ENCODE measurements at regions not wholly inside any gene's neighbourhood (a gene's known extent, or its start where the extent isn't known, plus 50 kb on each side); places are given as distances from the start of the nearest gene placed in this dataset.
"Not testable (repeated sequence)": the region's sequence is repeated elsewhere in the genome, so short reads cannot be mapped to it uniquely, and the experiment has no call there.

DNA sequence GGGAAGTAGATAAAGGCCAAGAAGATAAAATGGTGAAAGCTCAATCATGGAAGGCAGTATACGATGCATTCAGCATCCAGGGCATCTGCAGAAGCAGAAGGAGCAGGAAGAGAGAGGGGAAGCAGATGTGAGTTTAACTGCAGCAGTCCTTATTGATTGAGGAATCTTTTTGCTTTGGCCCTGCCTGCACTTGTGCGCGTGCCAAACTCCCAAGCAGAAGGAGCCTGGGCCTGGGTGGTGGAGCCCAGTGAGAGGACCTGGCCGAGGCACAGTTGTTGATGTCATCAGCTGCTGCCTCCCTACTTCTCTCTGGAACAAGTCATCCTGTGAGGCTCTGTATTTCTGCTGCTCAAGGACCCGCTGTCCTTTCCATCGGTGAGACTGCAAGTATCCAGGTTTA, 65.5 kb upstream of the ROPN1 start:
- Histone ChIP-seq H3K27ac (ENCODE audit: low read length) (no peak overlapping the region), H3K27me3 (replicated peaks in 1 of 2; ENCODE audit: control insufficient read depth in 2 of 2, extremely low read depth in 1 of 2, insufficient read depth in 2 of 2, low read length in 1 of 2) (peaks cover 3% of the 10 kb centered on the region in 2 experiments), H3K9me3 (no peaks in the 10 kb centered on the region), H3K4me1 (ENCODE audit: control insufficient read depth in 1 of 2, extremely low read depth in 1 of 2, insufficient read depth in 2 of 2, low read length in 2 of 2) (no peaks in the 10 kb centered on the region), H3K4me3 (ENCODE audit: control insufficient read depth in 1 of 2, extremely low read depth in 1 of 2, low read length in 1 of 2) (no peak overlapping the region), H3K36me3 (ENCODE audit: control insufficient read depth in 2 of 2, extremely low read depth in 1 of 2, insufficient read depth in 1 of 2, low read length in 1 of 2) (no peaks in the 10 kb centered on the region)
- 59% methylated on average over 6 of the region's 6 CpGs for WGBS (ENCODE audit: insufficient coverage)
- Mint-ChIP-seq H3K27me3 (peaks cover 13 to 24% of the 10 kb centered on the region in 2 donors), H3K4me3 (no peak overlapping the region), H3K36me3 (no peaks in the 10 kb centered on the region), H3K4me1 (no peaks in the 10 kb centered on the region), H3K9me3 (no peaks in the 10 kb centered on the region), H3K27ac (no peak overlapping the region)
- DNase-seq (no peak), ATAC-seq (replicated peaks in 1 of 4) (no peak)
- ChIA-PET CTCF (interaction anchor here in 1 of 2 donors (0.5 kb wide), 1 partner anchor 8 kb away, joined by 3 read pairs; no protein-coding TSS in a partner anchor), POLR2A (no interaction called here)

DNA sequence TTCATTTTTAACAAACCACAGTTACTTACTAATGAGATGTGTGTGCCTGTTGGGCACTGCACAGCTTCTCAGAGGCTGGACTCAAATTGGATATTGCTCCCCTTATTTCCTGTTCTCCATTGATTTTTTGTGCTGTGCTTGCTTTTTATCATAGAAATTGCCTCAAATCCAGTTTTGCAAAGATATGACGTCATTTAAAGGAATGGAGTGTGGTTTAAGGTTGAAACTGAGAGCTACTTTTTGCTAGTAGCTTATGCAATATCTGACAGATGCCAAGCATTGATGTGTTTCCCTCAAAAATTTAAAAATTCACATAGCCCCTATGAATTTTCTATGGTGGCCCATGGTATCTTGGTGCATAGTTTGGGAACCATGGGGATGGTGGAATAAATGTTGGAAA, 67.7 kb upstream of the ROPN1 start:
- no peak overlapping the region for H3K4me3 ChIP-seq (ENCODE audit: control insufficient read depth in 1 of 2, extremely low read depth in 1 of 2, low read length in 1 of 2)
- CTCF ChIA-PET = no interaction called here

DNA sequence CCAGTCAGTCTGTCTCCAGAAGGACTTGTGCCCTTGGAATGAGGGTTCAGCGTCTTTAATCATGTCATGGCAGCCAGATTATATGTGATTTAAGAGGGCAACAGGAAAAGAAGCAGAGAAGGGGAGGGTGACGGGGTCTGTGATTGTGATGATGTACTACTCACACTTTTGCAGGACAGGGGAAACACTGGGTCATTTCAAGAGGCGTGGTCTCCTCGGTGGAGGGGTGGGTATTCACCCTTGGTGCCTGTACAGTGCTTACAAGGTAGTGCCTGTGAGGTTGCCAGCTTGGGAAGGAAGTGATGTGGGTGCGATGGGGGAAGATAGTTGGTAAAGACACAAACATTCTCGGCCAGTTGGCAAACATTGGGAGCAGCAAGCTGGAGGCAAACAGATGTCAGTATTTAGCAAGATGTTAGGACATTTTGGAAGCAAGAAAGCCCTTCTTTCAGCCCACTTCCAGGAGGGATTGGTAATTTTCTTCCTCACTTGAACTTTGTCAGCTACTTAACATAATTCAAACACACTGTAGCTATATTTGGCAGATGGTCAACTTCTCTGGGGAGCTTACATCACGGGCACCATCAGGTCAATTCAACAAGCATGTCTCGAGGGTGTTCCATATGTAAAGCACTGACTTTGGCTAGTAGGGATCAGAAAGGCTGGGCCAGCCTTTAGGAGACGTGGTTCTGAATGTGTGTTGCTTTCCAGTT, 71.4 kb upstream of the ROPN1 start:
- Mint-ChIP-seq H3K9me3 (no peaks in the 10 kb centered on the region), H3K36me3 (no peaks in the 10 kb centered on the region), H3K27ac (no peak overlapping the region), H3K4me3 (no peak overlapping the region), H3K4me1 (no peaks in the 10 kb centered on the region), H3K27me3 (peaks cover 4 to 11% of the 10 kb centered on the region in 2 donors)
- ChIA-PET POLR2A (no interaction called here), CTCF (no interaction called here)
- Histone ChIP-seq H3K4me1 (ENCODE audit: control insufficient read depth in 1 of 2, extremely low read depth in 1 of 2, insufficient read depth in 2 of 2, low read length in 2 of 2) (no peaks in the 10 kb centered on the region), H3K36me3 (ENCODE audit: control insufficient read depth in 2 of 2, extremely low read depth in 1 of 2, insufficient read depth in 1 of 2, low read length in 1 of 2) (no peaks in the 10 kb centered on the region), H3K27ac (ENCODE audit: low read length) (no peak overlapping the region), H3K27me3 (replicated peaks in 1 of 2; ENCODE audit: control insufficient read depth in 2 of 2, extremely low read depth in 1 of 2, insufficient read depth in 2 of 2, low read length in 1 of 2) (peaks cover 0 to 6% of the 10 kb centered on the region in 2 experiments), H3K9me3 (no peaks in the 10 kb centered on the region), H3K4me3 (ENCODE audit: control insufficient read depth in 1 of 2, extremely low read depth in 1 of 2, low read length in 1 of 2) (no peak overlapping the region)
- no peak for DNase-seq
- ATAC-seq (replicated peaks in 1 of 4) = no peak
- 56% methylated on average over 6 of the region's 9 CpGs for WGBS (ENCODE audit: insufficient coverage)

More for the DNA sequence above, 67.7 kb upstream of the ROPN1 start:
- Mint-ChIP-seq H3K4me1 (no peaks in the 10 kb centered on the region), H3K27me3 (peaks cover 12 to 19% of the 10 kb centered on the region in 2 donors), H3K4me3 (no peak overlapping the region), H3K9me3 (no peaks in the 10 kb centered on the region), H3K36me3 (no peaks in the 10 kb centered on the region), H3K27ac (no peak overlapping the region)
- Histone ChIP-seq H3K36me3 (ENCODE audit: control insufficient read depth in 2 of 2, extremely low read depth in 1 of 2, insufficient read depth in 1 of 2, low read length in 1 of 2) (no peaks in the 10 kb centered on the region), H3K4me1 (ENCODE audit: control insufficient read depth in 1 of 2, extremely low read depth in 1 of 2, insufficient read depth in 2 of 2, low read length in 2 of 2) (no peaks in the 10 kb centered on the region), H3K9me3 (no peaks in the 10 kb centered on the region), H3K27ac (ENCODE audit: low read length) (no peak overlapping the region), H3K27me3 (replicated peaks in 1 of 2; ENCODE audit: control insufficient read depth in 2 of 2, extremely low read depth in 1 of 2, insufficient read depth in 2 of 2, low read length in 1 of 2) (peaks cover 3% of the 10 kb centered on the region in 2 experiments)
- POLR2A ChIA-PET = no interaction called here
- no peak for DNase-seq
- no peak for ATAC-seq (replicated peaks in 1 of 4)
- no CpG with 5 or more reads among the region's 1 CpG for WGBS (ENCODE audit: insufficient coverage)

DNA sequence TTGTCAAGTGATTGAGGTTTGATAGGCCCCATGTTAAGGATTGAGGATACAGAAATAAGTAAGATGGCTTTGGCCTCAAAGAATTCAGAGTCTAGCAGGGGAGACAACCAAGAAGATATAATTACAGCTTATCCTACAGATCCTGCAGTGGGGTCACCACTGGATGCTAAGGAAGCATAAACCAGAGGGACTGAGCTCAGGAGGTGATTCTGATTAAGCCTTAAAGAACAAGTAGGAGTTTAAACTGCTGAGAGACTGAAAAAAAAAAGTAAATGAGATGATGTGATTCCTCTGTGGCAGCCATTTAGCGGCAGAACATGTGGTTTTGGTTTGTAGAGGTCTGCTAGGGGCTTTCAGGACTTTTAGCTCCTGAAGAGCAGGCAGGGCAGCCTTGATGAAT, 72.1 kb upstream of the ROPN1 start:
- H3K27ac Mint-ChIP-seq = no peak overlapping the region
- WGBS (ENCODE audit: insufficient coverage) = no CpG with 5 or more reads among the region's 1 CpG
- no peaks in the 10 kb centered on the region for H3K4me1 Mint-ChIP-seq
- H3K4me3 Mint-ChIP-seq = no peak overlapping the region
- no peak for DNase-seq
- no peak overlapping the region for H3K27ac ChIP-seq (ENCODE audit: low read length)
- no peaks in the 10 kb centered on the region for H3K36me3 Mint-ChIP-seq
- no peaks in the 10 kb centered on the region for H3K9me3 ChIP-seq
- H3K4me1 ChIP-seq (ENCODE audit: control insufficient read depth in 1 of 2, extremely low read depth in 1 of 2, insufficient read depth in 2 of 2, low read length in 2 of 2) = no peaks in the 10 kb centered on the region
- POLR2A ChIA-PET = interaction anchor here in 1 of 2 donors (0.6 kb wide), 1 partner anchor 10 kb away, joined by 3 read pairs; no protein-coding TSS in a partner anchor
- peaks cover 4 to 8% of the 10 kb centered on the region in 2 donors for H3K27me3 Mint-ChIP-seq
- H3K36me3 ChIP-seq (ENCODE audit: control insufficient read depth in 2 of 2, extremely low read depth in 1 of 2, insufficient read depth in 1 of 2, low read length in 1 of 2) = no peaks in the 10 kb centered on the region
- H3K9me3 Mint-ChIP-seq = no peaks in the 10 kb centered on the region
- ATAC-seq (replicated peaks in 1 of 4) = no peak
- CTCF ChIA-PET = no interaction called here
- peaks cover 0 to 6% of the 10 kb centered on the region in 2 experiments for H3K27me3 ChIP-seq (replicated peaks in 1 of 2; ENCODE audit: control insufficient read depth in 2 of 2, extremely low read depth in 1 of 2, insufficient read depth in 2 of 2, low read length in 1 of 2)
- no peak overlapping the region for H3K4me3 ChIP-seq (ENCODE audit: control insufficient read depth in 1 of 2, extremely low read depth in 1 of 2, low read length in 1 of 2)

GRCh38 chr3:124066543-124066942, 74.6 kb upstream of the ROPN1 start:
- WGBS (ENCODE audit: insufficient coverage) = 100% methylated on average over 2 of the region's 3 CpGs
- H3K4me1 Mint-ChIP-seq; ATAC-seq (replicated peaks in 1 of 4); H3K4me3 Mint-ChIP-seq; H3K9me3 Mint-ChIP-seq; H3K9me3 ChIP-seq; H3K36me3 ChIP-seq (ENCODE audit: control insufficient read depth in 2 of 2, extremely low read depth in 1 of 2, insufficient read depth in 1 of 2, low read length in 1 of 2); H3K27me3 ChIP-seq (replicated peaks in 1 of 2; ENCODE audit: control insufficient read depth in 2 of 2, extremely low read depth in 1 of 2, insufficient read depth in 2 of 2, low read length in 1 of 2); DNase-seq; H3K27ac Mint-ChIP-seq; H3K36me3 Mint-ChIP-seq; H3K4me3 ChIP-seq (ENCODE audit: control insufficient read depth in 1 of 2, extremely low read depth in 1 of 2, low read length in 1 of 2); POLR2A ChIA-PET; H3K4me1 ChIP-seq (ENCODE audit: control insufficient read depth in 1 of 2, extremely low read depth in 1 of 2, insufficient read depth in 2 of 2, low read length in 2 of 2); H3K27ac ChIP-seq (ENCODE audit: low read length): not testable (repeated sequence)
- CTCF ChIA-PET = interaction anchor here in 1 of 2 donors (0.6 kb wide), 1 partner anchor 14 kb away, joined by 3 read pairs; no protein-coding TSS in a partner anchor
- peaks cover 4 to 12% of the 10 kb centered on the region in 2 donors for H3K27me3 Mint-ChIP-seq

DNA sequence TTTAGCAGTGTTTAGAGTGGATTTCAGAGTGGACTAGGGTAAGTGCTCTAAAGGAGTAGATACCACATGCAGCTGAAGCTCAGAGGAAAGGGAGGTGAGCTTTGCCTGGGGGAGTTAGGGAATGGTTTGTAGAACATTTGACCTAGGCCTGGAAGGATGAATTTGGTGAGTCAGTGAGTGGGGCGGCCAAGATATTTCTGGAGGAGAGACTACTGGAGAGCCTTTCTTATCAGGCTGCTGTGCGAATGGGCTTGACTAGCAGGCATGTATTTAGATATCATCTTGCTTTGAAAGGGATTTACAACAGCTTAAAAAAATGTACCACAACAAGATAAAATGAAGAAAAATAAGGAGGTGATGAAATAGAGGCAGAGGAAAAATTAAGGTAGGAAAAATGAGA, 77.8 kb upstream of the ROPN1 start:
- H3K4me3 Mint-ChIP-seq; DNase-seq; H3K36me3 ChIP-seq (ENCODE audit: control insufficient read depth in 2 of 2, extremely low read depth in 1 of 2, insufficient read depth in 1 of 2, low read length in 1 of 2); ATAC-seq (replicated peaks in 1 of 4); H3K9me3 Mint-ChIP-seq; H3K9me3 ChIP-seq; H3K4me1 ChIP-seq (ENCODE audit: control insufficient read depth in 1 of 2, extremely low read depth in 1 of 2, insufficient read depth in 2 of 2, low read length in 2 of 2); H3K4me1 Mint-ChIP-seq; POLR2A ChIA-PET; CTCF ChIA-PET; H3K27ac ChIP-seq (ENCODE audit: low read length); H3K27me3 ChIP-seq (replicated peaks in 1 of 2; ENCODE audit: control insufficient read depth in 2 of 2, extremely low read depth in 1 of 2, insufficient read depth in 2 of 2, low read length in 1 of 2); H3K4me3 ChIP-seq (ENCODE audit: control insufficient read depth in 1 of 2, extremely low read depth in 1 of 2, low read length in 1 of 2); H3K27ac Mint-ChIP-seq; H3K36me3 Mint-ChIP-seq: not testable (repeated sequence)
- WGBS (ENCODE audit: insufficient coverage) = no CpG with 5 or more reads among the region's 2 CpGs
- H3K27me3 Mint-ChIP-seq = peaks cover 1 to 20% of the 10 kb centered on the region in 2 donors

All from T-cell (primary cell).